IMR-90 (cell line): ENCODE measurements at regions not wholly inside any gene's neighbourhood (a gene's known extent, or its start where the extent isn't known, plus 50 kb on each side); places are given as distances from the start of the nearest gene placed in this dataset.

Experiments
- ATAC-seq: fragments of 200-7000 bp; cut with Tn5 transposase; 2 replicates; pipeline ENCODE4 v1.9.1; 2020; ENCODE audit warnings: low read depth, mild to moderate bottlenecking, moderate library complexity
- BruUV-seq: library from RNA; stranded (reverse); fragments of 400-500 nt; replicated peaks from 2 replicates; lab custom pipeline; 2021; lab: Mats Ljungman, UMichigan
- CTCF ChIA-PET: fragments of 300-600 bp; formaldehyde crosslinking; extraction: SDS; loops from one replicate; lab custom pipeline; 2021; ENCODE audit warnings: antibody characterized with exemption; lab: Yijun Ruan, JAX
- POLR2A ChIA-PET: fragments of 300-600 bp; sonication (Branson Sonifier 250); formaldehyde crosslinking; loops from one replicate; lab custom pipeline; 2022; ENCODE audit warnings: antibody characterized with exemption; ENCODE audit not compliant: unreplicated experiment; lab: Charles Lee
- DNase-seq: peaks from one replicate; pipeline ENCODE4 v3.0.0; 2013
- H2AFZ ChIP-seq: replicated peaks from 2 replicates; pipeline ENCODE3; 2013; ENCODE audit warnings: low read length, mild to moderate bottlenecking; ENCODE audit not compliant: poor library complexity
- H2AK5ac ChIP-seq: 2 replicates; pipeline ENCODE4 v1.6.1; 2013; ENCODE audit warnings: low read depth, low read length, inconsistent platforms
- H2AK9ac ChIP-seq: replicated peaks from 2 replicates; pipeline ENCODE3; 2013; ENCODE audit warnings: mild to moderate bottlenecking, low read depth, low read length, moderate library complexity; ENCODE audit not compliant: poor library complexity
- H2BK120ac ChIP-seq: 2 replicates; pipeline ENCODE4 v1.6.1; 2013; ENCODE audit warnings: low read depth, low read length, inconsistent platforms
- H2BK15ac ChIP-seq: 3 replicates; pipeline ENCODE4 v1.6.1; 2013; ENCODE audit warnings: low read depth, low read length, inconsistent platforms
- H2BK20ac ChIP-seq: 2 replicates; pipeline ENCODE4 v1.6.1; 2013; ENCODE audit warnings: low read depth, mild to moderate bottlenecking, inconsistent platforms, low read length, moderate library complexity
- H2BK5ac ChIP-seq: 2 replicates; pipeline ENCODE4 v1.6.1; 2013; ENCODE audit warnings: mild to moderate bottlenecking, low read depth, low read length, inconsistent platforms; ENCODE audit not compliant: poor library complexity, severe bottlenecking
- H3K14ac ChIP-seq: replicated peaks from 2 replicates; pipeline ENCODE4 v1.6.1; 2013; ENCODE audit warnings: low read depth, low read length, inconsistent platforms
- H3K18ac ChIP-seq: 2 replicates; pipeline ENCODE4 v1.6.1; 2013; ENCODE audit warnings: low read depth, low read length, control low read depth
- H3K23ac ChIP-seq: 2 replicates; pipeline ENCODE4 v1.6.1; 2013; ENCODE audit warnings: low read depth, low read length, inconsistent platforms
- H3K27ac ChIP-seq: 2 replicates; pipeline ENCODE4 v1.5.1; 2013; ENCODE audit warnings: mild to moderate bottlenecking, control low read depth, low read length; ENCODE audit not compliant: insufficient read depth
- H3K27me3 ChIP-seq: 2 replicates; pipeline ENCODE4 v1.6.1; 2013; ENCODE audit warnings: low read length; ENCODE audit not compliant: control insufficient read depth, insufficient read depth
- H3K36me3 ChIP-seq: 2 replicates; pipeline ENCODE4 v1.6.1; 2013; ENCODE audit warnings: low read length, mixed read lengths; ENCODE audit not compliant: control insufficient read depth, insufficient read depth
- H3K4ac ChIP-seq: 2 replicates; pipeline ENCODE4 v1.6.1; 2013; ENCODE audit warnings: low read depth, low read length, inconsistent platforms
- H3K4me1 ChIP-seq: 2 replicates; pipeline ENCODE4 v1.6.1; 2013; ENCODE audit warnings: low read length, mixed read lengths; ENCODE audit not compliant: control insufficient read depth, insufficient read depth
- H3K4me2 ChIP-seq: 2 replicates; pipeline ENCODE4 v1.6.1; 2013; ENCODE audit warnings: low read depth, mild to moderate bottlenecking, control low read depth, low read length, moderate library complexity
- H3K4me3 ChIP-seq: 2 replicates; pipeline ENCODE4 v1.5.1; 2013; ENCODE audit warnings: low read depth, mild to moderate bottlenecking, control low read depth, low read length, moderate library complexity; ENCODE audit not compliant: insufficient read depth
- H3K56ac ChIP-seq: 2 replicates; pipeline ENCODE4 v1.6.1; 2013; ENCODE audit warnings: low read length, inconsistent platforms; ENCODE audit not compliant: insufficient read depth; ENCODE audit errors: extremely low read depth
- H3K79me1 ChIP-seq, 2 experiments: 2 replicates each; pipeline ENCODE4 v1.6.1; 2013; ENCODE audit warnings: low read length in 2 of 2, inconsistent platforms in 1 of 2, low read depth in 1 of 2
- H3K9ac ChIP-seq: 2 replicates; pipeline ENCODE4 v1.6.1; 2013; ENCODE audit warnings: low read depth, low read length, control low read depth
- H3K9me1 ChIP-seq: 2 replicates; pipeline ENCODE4 v1.6.1; 2013; ENCODE audit warnings: low read length, inconsistent platforms; ENCODE audit not compliant: insufficient read depth
- H3K9me3 ChIP-seq: 2 replicates; pipeline ENCODE4 v1.6.1; 2013; ENCODE audit warnings: low read length; ENCODE audit not compliant: control insufficient read depth, insufficient read depth
- H4K20me1 ChIP-seq: 2 replicates; pipeline ENCODE4 v1.6.1; 2013; ENCODE audit warnings: low read length, inconsistent platforms; ENCODE audit not compliant: insufficient read depth
- H4K5ac ChIP-seq: 2 replicates; pipeline ENCODE4 v1.6.1; 2013; ENCODE audit warnings: mild to moderate bottlenecking, low read depth, low read length, control low read depth
- H4K8ac ChIP-seq, 2 experiments: 2 replicates each; pipeline ENCODE4 v1.6.1; 2013; ENCODE audit warnings: low read depth in 2 of 2, low read length in 2 of 2, control low read depth in 1 of 2, inconsistent platforms in 1 of 2
- H4K91ac ChIP-seq: 2 replicates; pipeline ENCODE4 v1.6.1; 2013; ENCODE audit warnings: low read depth, low read length, inconsistent platforms; ENCODE audit not compliant: insufficient read depth
- BHLHE40 ChIP-seq: fragments of 150-350 bp; IDR thresholded peaks from 2 replicates; pipeline ENCODE4 v1.6.1; 2016; ENCODE audit warnings: mild to moderate bottlenecking, low read depth, low read length
- CEBPB ChIP-seq: IDR thresholded peaks from 2 replicates; pipeline ENCODE4 v1.6.1; 2012; ENCODE audit warnings: low read depth, low read length, improper control_type of control experiment
- CHD1 ChIP-seq: IDR thresholded peaks from 2 replicates; pipeline ENCODE4 v1.6.1; 2012; ENCODE audit warnings: low read depth, low read length, improper control_type of control experiment
- CTCF ChIP-seq: conservative IDR thresholded peaks from 2 replicates; pipeline ENCODE4 v1.5.1; 2012; ENCODE audit warnings: mild to moderate bottlenecking, low read depth, low read length, improper control_type of control experiment
- ELK1 ChIP-seq: fragments of 150-350 bp; IDR thresholded peaks from 2 replicates; pipeline ENCODE4 v1.6.1; 2016; ENCODE audit warnings: low read depth, mild to moderate bottlenecking, low read length, moderate library complexity, borderline replicate concordance
- FOS ChIP-seq: fragments of 150-350 bp; IDR thresholded peaks from 2 replicates; pipeline ENCODE4 v1.6.1; 2016; ENCODE audit warnings: low read depth, low read length
- MAFK ChIP-seq: IDR thresholded peaks from 2 replicates; pipeline ENCODE4 v1.6.1; 2012; ENCODE audit warnings: low read depth, low read length, improper control_type of control experiment
- MAZ ChIP-seq: IDR thresholded peaks from 2 replicates; pipeline ENCODE4 v1.6.1; 2012; ENCODE audit warnings: low read depth, mild to moderate bottlenecking, low read length, improper control_type of control experiment, moderate library complexity, borderline replicate concordance
- MXI1 ChIP-seq: IDR thresholded peaks from 2 replicates; pipeline ENCODE4 v1.6.1; 2012; ENCODE audit warnings: low read depth, mild to moderate bottlenecking, low read length, moderate library complexity, borderline replicate concordance
- NFE2L2 ChIP-seq: fragments of 150-350 bp; IDR thresholded peaks from 2 replicates; pipeline ENCODE4 v1.6.1; 2016; ENCODE audit warnings: low read depth, mild to moderate bottlenecking, low read length
- POLR2A ChIP-seq: IDR thresholded peaks from 2 replicates; pipeline ENCODE4 v1.6.1; 2012; ENCODE audit warnings: mild to moderate bottlenecking, low read depth, low read length
- RAD21 ChIP-seq: IDR thresholded peaks from 2 replicates; pipeline ENCODE4 v1.6.1; 2012; ENCODE audit warnings: low read length, improper control_type of control experiment
- RCOR1 ChIP-seq: IDR thresholded peaks from 2 replicates; pipeline ENCODE4 v1.6.1; 2012; ENCODE audit warnings: mild to moderate bottlenecking, low read length, improper control_type of control experiment; ENCODE audit not compliant: insufficient replicate concordance
- RFX5 ChIP-seq: IDR thresholded peaks from 2 replicates; pipeline ENCODE4 v1.8.0; 2012; ENCODE audit warnings: low read depth, mild to moderate bottlenecking, low read length, moderate library complexity
- SMC3 ChIP-seq: fragments of 150-350 bp; IDR thresholded peaks from 2 replicates; pipeline ENCODE4 v1.6.1; 2016; ENCODE audit warnings: low read depth, mild to moderate bottlenecking, antibody characterized with exemption, low read length, moderate library complexity
- USF2 ChIP-seq: fragments of 150-350 bp; IDR thresholded peaks from 2 replicates; pipeline ENCODE4 v1.6.1; 2017; ENCODE audit warnings: mild to moderate bottlenecking, antibody characterized with exemption, low read length, low read depth
- WGBS, 2 experiments: methylation state at CpG; one replicate each; pipeline versions ENCODE4 v1.1.5 to v1.1.7; 2013; ENCODE audit warnings: missing lambda C conversion rate in 2 of 2; ENCODE audit not compliant: insufficient read length in 1 of 2; ENCODE audit errors: extremely low coverage in 2 of 2; 5-methylcytosine and 5-hydroxymethylcytosine counted together
- dilution Hi-C: fragments of 300-500 bp; cut with HindIII; formaldehyde crosslinking; loops from one replicate; pipeline ENCODE4 v1.14.3; 2018; ENCODE audit warnings: low sequenced_read_pairs; ENCODE audit not compliant: unreplicated experiment
- in situ Hi-C: fragments of 300-500 bp; cut with MboI; formaldehyde crosslinking; loops from 3 replicates; pipeline ENCODE4 v1.14.3; 2019; ENCODE audit warnings: low sequenced_read_pairs, inconsistent platforms, mixed read lengths
- intact Hi-C: fragments of 100-400 bp; cut with micrococcal nuclease; formaldehyde crosslinking; loops from 2 replicates; pipeline ENCODE4 v1.10.0; 2022

- no peaks in the 10 kb centered on the region for H3K79me1 ChIP-seq
- H3K4ac ChIP-seq, result no peak overlapping the region
- dilution Hi-C loops (no loop called here), intact Hi-C loops (no loop called here), in situ Hi-C loops (no loop called here)
- no peak overlapping the region for H2AFZ ChIP-seq
- ChIA-PET CTCF (no interaction called here), POLR2A (no interaction called here)
- no peak overlapping the region for H4K8ac ChIP-seq
- H3K9ac ChIP-seq, result no peak overlapping the region
- no TSS peak for BruUV-seq
- H2BK20ac ChIP-seq, result no peak overlapping the region
- no peaks in the 10 kb centered on the region for H3K9me1 ChIP-seq
- ATAC-seq (no peak), DNase-seq (no peak)
- no peaks in the 10 kb centered on the region for H3K27me3 ChIP-seq
- H3K27ac ChIP-seq, result no peak overlapping the region
- no peak overlapping the region for H2BK120ac ChIP-seq
- no peak overlapping the region for H2AK5ac ChIP-seq
- H3K56ac ChIP-seq, result no peak overlapping the region
- no peak overlapping the region for H2BK15ac ChIP-seq
- H4K5ac ChIP-seq, result no peak overlapping the region
- H4K91ac ChIP-seq, result no peak overlapping the region
- H3K4me3 ChIP-seq, result no peak overlapping the region
- peaks cover 8% of the 10 kb centered on the region; the same call in 1 of the 2 replicates for H3K4me1 ChIP-seq
- WGBS, 2 experiments, result no CpG with 5 or more reads among the region's 1 CpG
- H3K4me2 ChIP-seq, result no peak overlapping the region
- H3K9me3 ChIP-seq, result peaks cover 12% of the 10 kb centered on the region
- no peak overlapping the region for H2BK5ac ChIP-seq
- no peak overlapping the region for H3K14ac ChIP-seq
- no peak overlapping the region for H3K23ac ChIP-seq
- no peak overlapping the region for H3K18ac ChIP-seq
- H3K36me3 ChIP-seq, result no peaks in the 10 kb centered on the region; the same call in 1 of the 2 replicates
- no peak for TF ChIP-seq CEBPB
- no peak for TF ChIP-seq RAD21
- no peak for TF ChIP-seq MXI1
- TF ChIP-seq FOS, result no peak
- no peak for TF ChIP-seq RFX5
- TF ChIP-seq USF2, result no peak
- no peak for TF ChIP-seq NFE2L2
- TF ChIP-seq POLR2A, result no peak
- no peak for TF ChIP-seq MAFK
- TF ChIP-seq CHD1, result no peak
- TF ChIP-seq SMC3, result no peak
- no peak for TF ChIP-seq ELK1
- no peak for TF ChIP-seq CTCF
- no peak for TF ChIP-seq RCOR1
- TF ChIP-seq MAZ, result no peak
- TF ChIP-seq BHLHE40, result no peak
- no peaks in the 10 kb centered on the region for H4K20me1 ChIP-seq
- no peak overlapping the region for H2AK9ac ChIP-seq
These were observed 407.9 kb upstream of the TNP1 start for GRCh38 chr2:217267758-217268157.
